UCSD-AML1 (cell line): ENCODE measurements at regions not wholly inside any gene's neighbourhood (a gene's known extent, or its start where the extent isn't known, plus 50 kb on each side); places are given as distances from the start of the nearest gene placed in this dataset.
A peak's percentile ranks its signal among the peaks of the same experiment; 100 is the strongest.
"Not testable (repeated sequence)": the region's sequence is repeated elsewhere in the genome, so short reads cannot be mapped to it uniquely, and the experiment has no call there.

Experiments
- DNase-seq: peaks from one replicate; lab custom pipeline; 2025; ENCODE audit not compliant: unreplicated experiment; lab: John Stamatoyannopoulos, UW

DNA sequence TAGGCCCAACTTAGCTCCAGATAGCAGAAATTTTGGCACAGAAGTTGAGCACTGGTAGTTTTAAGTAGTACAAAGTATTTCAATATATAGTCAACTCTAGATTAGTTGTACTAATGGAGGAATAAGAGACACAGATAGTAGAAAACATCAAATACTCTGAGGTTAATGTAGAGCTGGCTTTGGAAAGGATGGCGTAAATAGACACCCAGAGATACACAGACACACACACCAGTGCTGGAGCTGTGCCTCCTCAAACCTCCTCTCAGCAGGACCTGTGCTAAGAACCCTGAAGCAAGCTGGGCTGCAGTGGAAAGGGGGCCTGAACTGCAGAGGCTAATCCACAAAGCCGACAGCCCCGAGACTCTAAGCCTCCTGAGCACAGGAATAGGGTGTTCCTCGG lies 67.0 kb upstream of the EDEM3 start:
- no peak for DNase-seq

DNA sequence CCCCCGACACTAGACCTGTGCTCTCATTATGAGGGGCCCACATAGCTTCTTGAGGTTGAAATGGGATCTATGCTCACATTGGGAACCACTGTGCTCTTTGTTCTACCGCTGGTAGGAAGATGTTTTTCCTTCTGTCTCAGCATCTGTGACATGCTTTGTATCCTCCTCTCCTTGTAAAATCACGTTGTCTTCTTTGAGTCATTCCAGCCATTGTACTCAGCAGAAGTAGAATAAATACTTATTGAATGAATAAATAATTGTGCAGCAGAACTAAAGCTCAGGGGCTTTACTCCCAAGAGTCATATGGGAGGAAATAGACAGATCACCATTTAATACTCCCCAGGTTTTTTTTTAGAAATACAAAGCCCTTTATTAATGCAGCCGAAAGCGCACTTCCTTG lies 66.3 kb upstream of the EDEM3 start:
- DNase-seq = no peak

DNA sequence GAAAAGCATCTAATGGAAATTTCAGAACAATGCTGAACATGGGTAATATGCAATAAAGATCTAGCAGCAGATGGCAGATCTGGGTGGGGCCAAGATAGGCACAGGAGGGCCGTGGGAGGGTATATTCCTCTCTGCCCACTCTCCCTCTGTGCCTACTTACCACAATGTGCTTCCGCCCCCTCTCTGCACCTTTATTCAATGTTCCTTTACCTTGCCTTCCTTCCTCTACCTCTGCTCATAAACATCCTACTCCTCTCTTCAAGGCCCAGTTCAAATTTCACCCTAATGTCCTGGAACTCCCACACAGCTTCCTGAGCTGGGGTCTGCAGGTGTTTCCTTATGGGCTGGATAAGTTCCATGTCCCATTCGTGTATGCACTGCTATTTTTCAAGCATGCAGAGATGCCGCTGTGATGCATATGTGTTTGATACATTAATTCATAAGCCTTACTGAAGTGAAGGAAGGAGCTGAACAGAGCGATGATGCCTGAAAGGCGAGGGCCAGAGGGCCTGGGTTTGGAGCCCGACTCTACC lies 65.6 kb upstream of the EDEM3 start:
- DNase-seq = no peak

DNA sequence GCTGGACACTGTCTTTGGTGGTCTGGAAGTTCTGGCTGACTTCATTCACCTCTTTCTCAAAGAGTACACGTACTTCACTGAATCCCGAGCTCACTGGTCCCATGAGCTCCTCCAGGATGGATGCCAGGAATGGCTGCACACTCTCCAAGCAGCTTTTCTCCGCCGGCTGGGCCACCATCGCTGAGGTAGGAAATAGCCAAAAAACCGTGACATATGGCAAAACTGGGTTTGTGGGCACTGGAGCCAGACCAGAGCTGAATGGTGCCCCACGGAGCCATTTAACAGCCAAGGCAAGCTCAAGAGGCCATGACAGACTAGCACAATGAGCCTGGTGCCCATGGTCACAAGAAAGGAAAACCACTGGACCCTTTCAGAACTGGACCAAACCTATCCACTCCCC lies 64.0 kb upstream of the EDEM3 start:
- DNase-seq = no peak

DNA sequence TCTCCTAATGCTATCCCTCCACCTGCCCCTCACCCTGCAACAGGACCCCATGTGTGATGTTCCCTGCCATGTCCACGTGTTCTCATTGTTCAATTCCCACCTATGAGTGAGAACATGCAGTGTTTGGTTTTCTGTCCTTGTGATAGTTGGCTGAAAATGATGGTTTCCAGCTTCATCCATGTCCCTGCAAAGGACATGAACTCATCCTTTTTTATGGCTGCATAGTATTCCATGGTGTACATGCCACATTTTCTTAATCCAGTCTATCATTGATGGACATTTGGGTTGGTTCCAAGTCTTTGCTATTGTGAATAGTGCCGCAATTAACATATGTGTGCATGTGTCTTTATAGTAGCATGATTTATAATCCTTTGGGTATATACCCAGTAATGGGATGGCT lies 62.3 kb upstream of the EDEM3 start:
- DNase-seq = not testable (repeated sequence)

DNA sequence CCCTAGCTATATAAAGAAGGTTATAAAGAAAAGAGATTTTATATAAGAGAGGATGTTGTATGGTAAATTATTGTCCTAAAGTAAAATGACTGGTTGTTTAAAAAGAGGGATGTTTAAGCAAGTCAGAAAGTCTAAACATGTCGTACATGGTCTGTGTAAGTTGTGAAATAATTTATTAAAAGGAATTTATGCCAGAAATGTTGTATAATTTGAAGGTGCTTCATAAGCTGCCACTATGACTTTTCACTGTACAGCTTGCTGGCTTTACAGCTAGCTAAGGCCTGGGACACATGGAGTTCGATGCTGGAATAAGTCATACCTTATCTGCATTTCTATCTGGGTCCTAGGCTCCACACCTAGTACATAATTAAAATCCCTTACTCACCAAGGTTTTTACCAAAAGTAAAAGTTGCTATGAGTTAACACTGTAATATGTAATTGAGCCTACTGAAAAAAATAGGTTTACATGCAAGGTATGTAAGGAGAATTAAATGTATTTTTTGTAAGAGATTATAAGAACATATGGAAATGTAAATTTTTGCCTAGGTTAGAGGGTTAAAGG lies 59.0 kb upstream of the EDEM3 start:
- no peak for DNase-seq

DNA sequence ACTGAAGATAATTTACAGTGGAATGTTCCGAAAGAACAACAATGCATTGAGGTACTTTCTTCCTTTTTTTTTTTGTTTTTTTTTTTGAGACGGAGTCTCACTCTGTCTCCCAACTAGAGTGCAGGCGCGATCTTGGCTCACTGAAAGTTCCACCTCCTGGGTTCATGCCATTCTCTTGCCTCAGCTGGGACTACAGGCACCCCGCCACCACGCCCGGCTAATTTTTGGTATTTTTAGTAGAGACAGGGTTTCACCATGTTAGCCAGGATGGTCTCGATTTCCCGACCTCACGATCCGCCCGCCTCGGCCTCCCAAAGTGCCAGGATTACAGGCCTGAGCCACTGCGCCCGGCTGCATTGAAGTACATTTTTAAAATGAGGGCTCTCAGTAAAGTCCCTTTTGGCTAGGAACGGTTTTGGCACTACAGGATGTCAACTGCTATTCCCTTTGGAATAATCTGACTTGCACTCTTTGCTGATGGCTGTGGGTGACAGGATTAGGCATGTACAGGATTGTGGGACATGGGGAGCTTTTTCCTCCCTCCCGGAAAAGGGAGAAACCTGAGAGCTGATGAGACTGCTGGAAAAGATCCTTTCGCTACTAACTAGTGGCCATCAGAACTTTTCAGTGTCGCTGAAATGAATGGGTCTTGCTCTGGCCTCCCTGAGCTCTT lies 56.9 kb upstream of the EDEM3 start:
- DNase-seq = no peak

DNA sequence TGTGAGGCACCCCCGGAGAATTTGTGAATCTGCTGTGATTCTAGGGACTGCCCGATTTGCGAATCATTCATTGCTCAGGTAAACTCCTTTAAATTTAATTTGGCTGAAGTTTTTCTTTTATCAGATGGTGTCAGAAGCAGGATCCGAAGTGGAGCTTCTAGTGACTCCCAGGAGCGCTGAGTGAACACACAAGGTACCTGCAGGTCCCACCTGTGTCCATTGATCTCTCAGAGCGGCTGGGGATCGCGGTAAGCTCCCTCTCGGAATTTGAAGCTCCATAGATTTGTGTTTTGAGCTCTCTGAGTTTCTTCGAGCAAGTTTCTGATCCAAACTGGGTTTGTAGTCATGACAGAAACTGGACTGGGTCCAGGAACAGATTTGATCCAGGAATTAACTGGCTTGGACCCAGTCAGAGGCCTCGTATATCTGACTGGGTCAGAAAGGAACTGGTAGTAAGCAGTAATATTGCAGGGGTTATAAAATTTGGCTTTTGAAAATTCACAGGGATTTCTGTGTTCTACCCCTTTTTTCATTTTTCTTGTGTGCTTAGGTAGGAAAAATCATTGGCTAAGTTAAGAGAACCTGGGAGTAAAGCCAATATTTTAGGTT lies 56.2 kb upstream of the EDEM3 start:
- no peak for DNase-seq

DNA sequence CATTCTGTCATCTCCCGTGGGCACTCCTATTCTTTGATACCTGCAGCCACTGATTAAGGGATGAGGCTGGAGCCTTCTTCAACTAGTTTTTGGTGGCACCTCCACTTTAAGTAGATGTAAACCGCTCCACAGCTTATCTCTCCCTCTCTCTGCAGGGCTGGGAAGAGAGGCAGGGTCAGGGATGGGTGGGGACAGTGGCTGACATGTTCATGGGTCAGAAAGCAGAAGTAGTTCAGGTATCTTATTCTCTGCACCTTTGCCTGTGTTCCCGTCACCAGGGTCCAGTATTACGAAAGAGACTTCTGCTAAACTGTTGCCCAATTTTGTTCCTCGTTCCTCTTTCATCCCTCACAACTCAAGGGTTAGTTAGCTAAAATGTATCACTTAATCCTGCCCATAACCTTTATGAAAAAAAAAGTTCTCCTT lies 51.7 kb upstream of the EDEM3 start:
- peak; percentile 41 for DNase-seq

DNA sequence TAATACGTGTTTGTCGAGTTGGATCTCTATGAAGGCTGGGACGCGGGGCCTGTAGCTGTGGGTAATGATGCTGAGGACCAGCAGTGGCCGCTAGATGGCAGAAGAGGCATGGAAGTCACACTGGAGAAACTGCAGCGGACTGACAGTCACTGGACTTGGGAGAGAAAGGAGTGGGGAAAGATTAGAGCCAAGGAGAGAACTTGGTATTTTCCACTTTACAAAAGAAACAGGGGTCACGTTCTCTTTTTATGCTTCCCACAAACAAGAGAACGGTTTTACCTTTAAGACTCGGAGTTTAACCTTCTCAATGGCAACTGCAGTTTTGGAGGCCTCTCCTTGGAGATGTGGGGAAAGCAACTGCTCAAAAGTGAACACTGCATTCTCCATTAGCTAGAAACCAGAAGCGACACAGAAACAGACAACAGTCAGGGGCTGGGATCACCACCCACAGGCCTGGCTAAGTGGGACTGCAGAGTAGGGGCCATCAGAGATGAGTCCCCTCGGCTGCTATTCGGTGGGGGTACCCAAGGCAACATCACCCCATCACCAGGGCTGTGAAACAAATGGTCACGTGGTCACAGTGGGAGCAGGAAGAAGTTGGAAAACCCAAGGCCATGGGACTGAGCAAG lies 51.1 kb upstream of the EDEM3 start:
- peak; percentile 80 for DNase-seq
